ENCODE measurements at regions not wholly inside any gene's neighbourhood (a gene's known extent, or its start where the extent isn't known, plus 50 kb on each side); places are given as distances from the start of the nearest gene placed in this dataset.
"Not testable (repeated sequence)": the region's sequence is repeated elsewhere in the genome, so short reads cannot be mapped to it uniquely, and the experiment has no call there.

GRCh38 chr4:58359590-58359989 lies 1249.4 kb upstream of the IGFBP7 start:
- TF ChIP-seq CTCF (conservative IDR thresholded peaks at IDR 0.05; ENCODE audit: control insufficient read depth, insufficient read depth, low read depth, low read length): no peak
- no peak for DNase-seq (ENCODE audit: low read depth)
- no peak overlapping the region for H3K4me3 ChIP-seq (ENCODE audit: control insufficient read depth, low read depth, low read length)

GRCh38 chr4:58357947-58358346 lies 1247.8 kb upstream of the IGFBP7 start:
- H3K4me3 ChIP-seq (ENCODE audit: control insufficient read depth, low read depth, low read length): no peak overlapping the region
- no peak for TF ChIP-seq CTCF (conservative IDR thresholded peaks at IDR 0.05; ENCODE audit: control insufficient read depth, insufficient read depth, low read depth, low read length)
- DNase-seq (ENCODE audit: low read depth): no peak

GRCh38 chr4:58325070-58325469 lies 1214.9 kb upstream of the IGFBP7 start:
- no peak for TF ChIP-seq CTCF (conservative IDR thresholded peaks at IDR 0.05; ENCODE audit: control insufficient read depth, insufficient read depth, low read depth, low read length)
- DNase-seq (ENCODE audit: low read depth): no peak
- no peak overlapping the region for H3K4me3 ChIP-seq (ENCODE audit: control insufficient read depth, low read depth, low read length)

GRCh38 chr4:58313444-58313843 lies 1203.3 kb upstream of the IGFBP7 start:
- no peak overlapping the region for H3K4me3 ChIP-seq (ENCODE audit: control insufficient read depth, low read depth, low read length)
- TF ChIP-seq CTCF (conservative IDR thresholded peaks at IDR 0.05; ENCODE audit: control insufficient read depth, insufficient read depth, low read depth, low read length): no peak
- no peak for DNase-seq (ENCODE audit: low read depth)

GRCh38 chr4:58303456-58303855 lies 1193.3 kb upstream of the IGFBP7 start:
- no peak for DNase-seq (ENCODE audit: low read depth)
- TF ChIP-seq CTCF (conservative IDR thresholded peaks at IDR 0.05; ENCODE audit: control insufficient read depth, insufficient read depth, low read depth, low read length): no peak
- H3K4me3 ChIP-seq (ENCODE audit: control insufficient read depth, low read depth, low read length): no peak overlapping the region

- DNase-seq (ENCODE audit: low read depth): no peak
- no peak for TF ChIP-seq CTCF (conservative IDR thresholded peaks at IDR 0.05; ENCODE audit: control insufficient read depth, insufficient read depth, low read depth, low read length)
- no peak overlapping the region for H3K4me3 ChIP-seq (ENCODE audit: control insufficient read depth, low read depth, low read length)
Measured at GRCh38 chr4:58301376-58301999, 1191.3 kb upstream of the IGFBP7 start.

GRCh38 chr4:58286335-58286734 lies 1176.2 kb upstream of the IGFBP7 start:
- no peak for DNase-seq (ENCODE audit: low read depth)
- TF ChIP-seq CTCF (conservative IDR thresholded peaks at IDR 0.05; ENCODE audit: control insufficient read depth, insufficient read depth, low read depth, low read length): no peak
- no peak overlapping the region for H3K4me3 ChIP-seq (ENCODE audit: control insufficient read depth, low read depth, low read length)

- H3K4me3 ChIP-seq (ENCODE audit: control insufficient read depth, low read depth, low read length); DNase-seq (ENCODE audit: low read depth): not testable (repeated sequence)
Measured at GRCh38 chr4:58280928-58281327, 1170.7 kb upstream of the IGFBP7 start.
